PC-9 (cell line): ENCODE measurements at regions not wholly inside any gene's neighbourhood (a gene's known extent, or its start where the extent isn't known, plus 50 kb on each side); places are given as distances from the start of the nearest gene placed in this dataset.

ENCODE experiments used
- EZH2 ChIP-seq: fragments of 200-600 bp; sonication (generic); IDR thresholded peaks from 2 replicates; pipeline ENCODE4 v1.8.0; 2017; ENCODE audit warnings: antibody characterized with exemption, low read depth
- TF ChIP-seq, protein P1 (sequence below): fragments of 200-600 bp; sonication (generic); conservative IDR thresholded peaks from 2 replicates; pipeline ENCODE4 v1.6.1; 2017; ENCODE audit warnings: mixed run types, antibody characterized with exemption, mild to moderate bottlenecking, moderate library complexity

DNA sequence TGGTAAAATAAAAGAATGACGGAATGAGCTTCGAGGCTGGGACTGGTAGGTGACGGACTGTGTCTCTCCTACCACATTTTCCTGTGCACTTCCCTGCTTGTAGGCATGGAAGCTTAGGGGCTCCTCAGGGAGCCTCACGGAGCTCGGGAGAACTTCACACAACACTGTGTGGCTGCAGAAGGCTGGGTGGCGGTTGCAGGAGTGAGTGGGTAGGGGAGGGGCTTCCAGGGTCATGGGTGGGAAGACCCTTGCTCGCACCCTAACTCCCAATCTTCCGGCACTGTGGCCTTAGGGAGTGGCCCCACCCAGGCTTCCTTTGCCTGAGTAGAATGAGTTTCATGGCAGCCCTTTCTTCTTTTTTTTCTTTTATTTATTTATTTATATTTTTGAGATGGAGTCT, 128.6 kb downstream of the INHBB start:
- no peak for TF ChIP-seq EZH2
- TF ChIP-seq, protein P1, sequence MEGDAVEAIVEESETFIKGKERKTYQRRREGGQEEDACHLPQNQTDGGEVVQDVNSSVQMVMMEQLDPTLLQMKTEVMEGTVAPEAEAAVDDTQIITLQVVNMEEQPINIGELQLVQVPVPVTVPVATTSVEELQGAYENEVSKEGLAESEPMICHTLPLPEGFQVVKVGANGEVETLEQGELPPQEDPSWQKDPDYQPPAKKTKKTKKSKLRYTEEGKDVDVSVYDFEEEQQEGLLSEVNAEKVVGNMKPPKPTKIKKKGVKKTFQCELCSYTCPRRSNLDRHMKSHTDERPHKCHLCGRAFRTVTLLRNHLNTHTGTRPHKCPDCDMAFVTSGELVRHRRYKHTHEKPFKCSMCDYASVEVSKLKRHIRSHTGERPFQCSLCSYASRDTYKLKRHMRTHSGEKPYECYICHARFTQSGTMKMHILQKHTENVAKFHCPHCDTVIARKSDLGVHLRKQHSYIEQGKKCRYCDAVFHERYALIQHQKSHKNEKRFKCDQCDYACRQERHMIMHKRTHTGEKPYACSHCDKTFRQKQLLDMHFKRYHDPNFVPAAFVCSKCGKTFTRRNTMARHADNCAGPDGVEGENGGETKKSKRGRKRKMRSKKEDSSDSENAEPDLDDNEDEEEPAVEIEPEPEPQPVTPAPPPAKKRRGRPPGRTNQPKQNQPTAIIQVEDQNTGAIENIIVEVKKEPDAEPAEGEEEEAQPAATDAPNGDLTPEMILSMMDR: no peak
